ENCODE measurements at regions not wholly inside any gene's neighbourhood (a gene's known extent, or its start where the extent isn't known, plus 50 kb on each side); places are given as distances from the start of the nearest gene placed in this dataset.
"Not testable (repeated sequence)": the region's sequence is repeated elsewhere in the genome, so short reads cannot be mapped to it uniquely, and the experiment has no call there.

DNA sequence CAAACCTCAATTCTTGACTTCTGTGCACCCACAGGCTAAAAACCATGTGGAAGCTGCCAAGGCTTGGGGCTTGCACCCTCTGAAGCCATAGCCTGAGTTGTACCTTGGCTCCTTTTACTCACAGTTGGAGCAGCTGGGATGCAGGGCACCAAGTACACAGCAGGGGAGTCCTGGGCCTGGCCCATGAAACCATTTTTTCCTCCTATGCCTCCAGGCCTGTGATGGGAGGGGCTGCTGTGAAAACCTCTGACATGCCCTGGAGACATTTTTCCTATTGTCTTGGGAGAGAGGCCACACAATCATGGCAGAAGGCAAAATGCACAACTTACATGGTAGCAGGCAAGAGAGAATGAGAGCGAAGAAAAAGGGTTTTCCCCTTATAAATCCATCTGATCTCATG is 568.6 kb downstream of the SMARCA1 start:
- DNase-seq: not testable (repeated sequence)

DNA sequence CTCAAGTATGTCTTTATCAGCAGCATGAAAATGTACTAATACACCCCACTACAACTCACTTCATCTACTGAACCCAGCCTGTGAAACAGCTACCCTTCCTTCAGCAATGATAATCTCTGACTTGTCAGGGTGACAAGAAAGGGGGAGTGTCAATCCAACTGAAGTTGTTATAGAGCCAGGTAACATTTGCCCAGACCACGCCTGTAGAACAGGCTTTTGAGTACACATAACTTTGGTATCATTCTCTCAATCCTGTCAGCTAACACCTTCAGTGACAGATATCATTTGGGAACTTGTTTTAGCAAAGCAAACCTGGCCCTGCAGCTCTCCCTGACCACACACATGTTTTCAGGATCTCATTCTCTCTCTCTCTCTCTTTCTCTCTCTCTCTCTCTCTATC is 592.2 kb downstream of the SMARCA1 start:
- DNase-seq: no peak

- peak; percentile 52 to 85 for DNase-seq
Measured at GRCh38 chrX:128929271-128930057, 593.8 kb downstream of the SMARCA1 start.

DNA sequence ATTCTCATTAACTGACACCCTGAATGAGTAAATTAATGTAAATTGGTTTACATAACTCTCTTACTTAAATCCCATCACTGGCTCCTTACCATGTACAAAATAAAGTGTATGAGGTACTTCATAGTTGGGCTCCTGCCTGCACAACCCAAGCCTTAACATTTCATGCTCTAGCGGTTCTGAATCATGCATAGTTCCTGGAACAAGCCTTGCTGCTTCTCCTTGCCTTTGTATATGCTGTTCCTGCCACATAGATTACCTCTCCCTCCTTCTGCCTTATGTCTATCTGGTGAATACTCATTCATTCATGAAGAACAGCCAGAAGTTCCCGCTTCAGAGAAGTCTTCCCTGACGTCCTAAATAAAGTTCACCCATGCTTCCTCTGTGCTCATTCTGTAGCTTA is 594.7 kb downstream of the SMARCA1 start:
- DNase-seq: peak in 1 of 2 experiments; percentile 60

DNA sequence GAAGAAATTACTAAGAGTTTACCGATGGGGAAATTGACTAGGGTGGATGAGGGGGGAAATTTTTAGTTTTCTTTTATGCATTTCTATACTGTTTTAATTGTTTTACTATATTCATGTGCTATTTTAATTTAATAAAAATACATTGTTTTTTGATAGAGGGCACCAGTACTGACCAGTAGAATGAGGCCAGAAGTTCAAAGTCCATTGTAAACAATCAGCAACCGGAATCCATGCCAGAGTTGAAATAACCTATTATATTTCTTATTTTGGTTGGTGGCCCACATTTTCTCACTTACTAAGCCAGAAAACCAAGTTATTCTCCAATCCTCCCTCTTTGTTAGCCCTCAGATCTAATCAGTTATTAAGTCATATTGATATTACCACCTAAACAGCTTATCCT is 595.9 kb downstream of the SMARCA1 start:
- DNase-seq: no peak

- no peak for DNase-seq
Measured at GRCh38 chrX:128906753-128907152, 616.5 kb downstream of the SMARCA1 start.

DNA sequence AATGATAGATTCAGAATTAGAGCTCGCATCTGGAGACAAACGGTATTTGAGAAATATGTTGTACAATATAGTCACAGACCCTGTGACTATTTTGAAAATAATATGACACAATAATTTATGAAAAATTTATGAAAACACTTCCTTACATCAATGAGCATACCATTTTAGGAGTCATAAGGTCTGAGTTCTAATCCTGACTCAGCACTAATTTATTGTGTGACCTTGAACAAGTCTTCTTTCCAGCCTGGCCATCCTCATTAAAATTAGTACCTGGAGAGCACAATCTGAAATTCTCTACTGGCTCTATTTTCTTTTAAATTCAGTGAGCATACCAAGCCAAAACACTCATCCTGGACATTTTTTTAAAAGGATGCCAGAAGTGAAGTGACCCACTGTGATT is 622.3 kb downstream of the SMARCA1 start:
- no peak for DNase-seq

DNA sequence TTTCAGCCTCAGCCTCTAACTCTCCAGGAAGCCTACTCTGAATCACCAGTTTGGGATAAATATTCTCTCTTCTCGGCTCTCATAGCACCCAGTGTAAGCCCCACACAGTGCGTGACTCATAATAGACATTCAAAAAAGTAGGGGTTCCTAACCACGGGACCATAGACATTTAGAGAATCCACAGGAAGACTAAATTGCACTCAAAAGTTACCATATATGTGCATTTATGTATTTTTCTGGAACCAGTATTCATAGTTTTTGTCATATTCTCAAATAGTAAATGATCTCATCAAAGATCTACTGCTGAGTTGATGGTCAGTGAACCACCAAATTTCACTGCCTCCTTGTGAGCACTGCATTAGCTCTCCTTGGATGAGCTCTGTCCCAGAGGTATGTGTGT is 625.7 kb downstream of the SMARCA1 start:
- DNase-seq: no peak

GRCh38 chrX:128891554-128891953 is 631.7 kb downstream of the SMARCA1 start:
- no peak for DNase-seq

GRCh38 chrX:128884430-128884829 is 638.9 kb downstream of the SMARCA1 start:
- DNase-seq: no peak

DNA sequence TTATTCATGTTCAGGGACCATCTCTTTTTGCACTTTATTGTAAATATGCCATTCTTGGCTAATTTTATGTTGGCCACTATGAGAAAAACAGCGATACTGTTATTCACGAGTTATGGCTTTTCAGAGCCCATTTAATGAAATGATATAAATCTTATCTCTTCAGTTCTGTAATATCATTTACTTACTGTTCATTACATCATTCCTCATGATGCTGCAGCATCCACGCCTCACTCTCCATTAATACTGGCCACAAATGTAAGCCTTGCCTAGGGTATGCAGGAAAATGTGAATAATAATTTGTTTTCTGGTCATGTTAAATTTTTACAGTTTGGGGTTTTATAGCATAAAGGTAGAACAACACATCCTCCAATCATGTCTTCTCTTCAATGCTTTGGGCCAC is 639.6 kb downstream of the SMARCA1 start:
- no peak for DNase-seq

GRCh38 chrX:128870361-128870760 is 652.9 kb downstream of the SMARCA1 start:
- DNase-seq: no peak

- no peak for DNase-seq
Measured at GRCh38 chrX:128862557-128862956, 660.7 kb downstream of the SMARCA1 start.

DNA sequence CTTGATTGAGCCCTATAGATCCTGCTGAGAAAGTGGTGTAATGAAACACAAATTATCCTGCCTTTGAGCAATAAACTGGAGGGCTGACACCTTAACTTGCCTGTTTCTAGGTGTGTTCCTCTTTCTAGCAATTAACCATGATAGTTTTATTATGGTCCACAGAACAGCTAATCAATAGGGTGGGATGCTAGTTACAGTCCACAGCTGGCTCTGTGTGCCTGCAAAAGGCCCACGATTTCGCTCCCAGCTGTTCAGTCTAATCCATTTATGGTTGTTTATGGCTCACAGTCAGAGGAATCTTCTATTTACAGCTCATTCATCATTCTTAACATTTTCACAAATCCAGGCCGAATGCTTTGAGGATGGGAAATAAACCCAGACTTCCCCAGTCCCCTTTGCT is 674.9 kb downstream of the SMARCA1 start:
- DNase-seq: no peak

DNA sequence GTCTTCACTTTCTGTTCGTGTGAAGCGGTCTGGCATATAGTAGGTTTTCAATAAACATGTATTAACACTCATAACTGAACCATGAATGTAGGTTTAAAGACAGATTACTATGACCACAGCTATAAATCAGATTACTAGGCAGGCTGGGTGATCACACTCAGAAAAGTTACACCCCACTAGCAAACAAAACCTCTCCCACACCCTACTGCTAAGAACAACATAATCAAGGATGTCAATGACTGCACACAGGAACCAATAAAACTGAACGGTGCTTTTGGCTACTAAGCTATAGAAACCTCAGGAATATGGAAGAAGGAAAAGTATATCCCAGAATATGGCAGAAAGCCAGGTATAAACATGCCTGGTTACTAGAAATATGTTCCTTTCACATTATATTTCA is 676.9 kb downstream of the SMARCA1 start:
- no peak for DNase-seq

DNA sequence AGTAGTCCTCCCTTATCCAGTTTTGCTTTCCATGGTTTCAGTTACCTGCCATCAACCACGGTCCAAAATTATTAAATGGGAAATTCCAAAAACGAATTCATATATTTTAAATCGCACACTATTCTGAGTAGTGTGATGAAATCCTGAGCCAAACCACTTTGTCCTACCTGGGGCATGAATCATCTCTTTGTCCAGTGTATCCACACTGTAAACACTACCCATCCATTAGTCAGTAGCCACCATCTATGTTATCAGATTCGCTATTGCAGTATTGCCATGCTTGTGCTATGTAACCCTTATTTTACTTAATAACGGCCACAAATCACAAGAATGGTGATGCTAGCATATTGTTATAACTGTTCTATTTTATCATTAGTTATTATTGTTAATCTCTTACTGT is 704.6 kb downstream of the SMARCA1 start:
- DNase-seq: no peak

DNA sequence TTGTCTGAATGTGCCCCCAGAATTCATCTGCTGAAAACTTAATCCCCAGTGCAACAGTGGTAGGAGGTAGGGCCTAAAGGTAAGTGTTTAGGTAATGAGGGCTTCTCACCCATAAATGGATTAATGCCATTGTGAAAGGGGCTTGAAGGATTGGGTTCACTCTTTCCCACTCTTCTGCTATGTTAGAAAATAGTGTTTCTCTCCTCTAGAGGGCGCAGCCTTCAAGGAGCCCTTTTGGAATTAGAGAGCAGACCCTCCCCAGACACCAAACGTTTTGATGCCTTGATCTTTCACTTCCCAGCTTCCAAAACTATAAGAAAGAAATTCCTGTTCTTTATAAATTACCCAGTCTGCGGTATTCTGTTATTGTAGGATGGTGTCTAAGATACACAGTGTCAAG is 706.4 kb downstream of the SMARCA1 start:
- DNase-seq: peak; percentile 13 to 37

GRCh38 chrX:128807367-128807766 is 715.9 kb downstream of the SMARCA1 start:
- peak in 1 of 2 experiments; percentile 26 for DNase-seq

DNA sequence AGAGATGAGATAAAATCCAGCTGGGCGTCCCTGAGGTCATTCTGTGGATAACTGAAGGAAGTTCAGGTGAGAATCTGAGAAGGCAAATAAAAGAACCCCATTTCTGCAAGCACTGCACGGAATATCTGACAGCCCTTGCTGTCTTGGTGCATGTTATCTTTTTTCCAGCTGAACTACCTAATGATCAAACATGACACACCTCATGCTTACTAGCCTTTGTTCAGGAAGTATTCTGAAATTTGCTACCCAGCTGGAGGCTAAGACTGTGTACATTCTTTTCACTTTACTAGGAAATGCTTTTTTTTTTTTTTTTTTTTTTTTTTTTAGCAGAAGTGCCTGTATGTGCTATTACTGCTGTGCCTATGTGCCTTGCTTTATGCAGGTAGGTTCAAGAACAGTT is 718.1 kb downstream of the SMARCA1 start:
- peak in 1 of 2 experiments; percentile 18 for DNase-seq

DNA sequence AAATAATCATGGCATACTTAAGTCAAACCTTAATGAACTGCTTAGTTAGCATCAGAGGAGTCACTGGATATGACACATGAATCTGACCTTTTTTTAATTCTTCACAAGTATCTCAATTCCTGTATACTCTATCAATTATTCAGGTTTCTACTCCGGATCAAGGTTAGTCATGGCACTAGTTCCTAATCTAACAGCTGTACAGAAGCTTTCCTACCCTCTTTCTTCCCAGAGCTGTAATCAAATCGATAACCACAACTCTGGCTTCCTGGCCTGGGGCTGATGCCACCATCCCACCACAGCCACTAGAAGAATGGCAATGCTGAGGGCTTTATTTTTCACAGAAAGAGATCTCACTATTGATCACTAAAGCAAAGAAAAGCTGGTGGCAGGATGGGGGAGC is 718.5 kb downstream of the SMARCA1 start:
- DNase-seq: no peak

DNA sequence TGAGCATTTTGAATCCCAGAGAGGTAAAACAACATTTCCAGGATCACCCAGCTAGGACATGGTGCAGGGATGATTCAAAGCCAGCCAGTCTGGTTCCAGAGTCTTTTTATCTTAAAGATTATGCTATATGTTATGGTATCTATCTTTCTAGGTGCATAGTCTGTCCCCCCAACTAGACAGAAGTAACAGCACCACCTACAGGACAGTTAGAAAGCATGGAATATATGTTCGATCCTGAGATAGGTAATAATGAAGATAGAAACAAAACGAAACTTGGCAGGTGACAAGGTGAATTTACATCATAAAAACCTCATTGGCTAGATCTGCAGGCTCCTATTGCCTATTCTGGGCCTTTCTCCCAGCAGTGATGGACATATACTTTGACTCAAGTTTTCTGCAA is 723.2 kb downstream of the SMARCA1 start:
- DNase-seq: peak; percentile 14 to 33

GRCh38 chrX:128783139-128783538 is 730.9 kb upstream of the ACTRT1 start:
- not testable (repeated sequence) for DNase-seq

GRCh38 chrX:128781506-128781905 is 729.3 kb upstream of the ACTRT1 start:
- peak; percentile 17 to 70 for DNase-seq

- DNase-seq: no peak
Measured at GRCh38 chrX:128780934-128781333, 728.7 kb upstream of the ACTRT1 start.

DNA sequence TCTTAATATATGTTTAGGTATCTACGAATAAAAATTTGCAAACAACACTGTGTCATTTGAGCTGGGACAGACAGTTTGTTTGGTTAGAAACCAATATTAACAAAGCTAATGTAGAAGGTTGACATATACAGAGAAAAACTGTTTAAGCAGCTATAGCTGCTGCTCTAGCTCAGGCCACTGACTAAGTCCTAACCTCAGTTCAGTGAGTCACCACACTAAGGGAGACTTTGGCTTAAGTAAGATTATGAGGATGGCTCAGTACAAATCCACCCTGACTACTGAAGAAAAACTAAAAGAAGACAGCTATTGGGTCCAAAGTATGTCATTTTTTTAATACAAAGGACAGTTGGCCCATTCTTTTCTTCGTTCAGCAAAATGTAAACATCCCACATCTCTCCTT is 717.3 kb upstream of the ACTRT1 start:
- DNase-seq: no peak
